ENCODE measurements at regions not wholly inside any gene's neighbourhood (a gene's known extent, or its start where the extent isn't known, plus 50 kb on each side); places are given as distances from the start of the nearest gene placed in this dataset.
"Not testable (repeated sequence)": the region's sequence is repeated elsewhere in the genome, so short reads cannot be mapped to it uniquely, and the experiment has no call there.

DNA sequence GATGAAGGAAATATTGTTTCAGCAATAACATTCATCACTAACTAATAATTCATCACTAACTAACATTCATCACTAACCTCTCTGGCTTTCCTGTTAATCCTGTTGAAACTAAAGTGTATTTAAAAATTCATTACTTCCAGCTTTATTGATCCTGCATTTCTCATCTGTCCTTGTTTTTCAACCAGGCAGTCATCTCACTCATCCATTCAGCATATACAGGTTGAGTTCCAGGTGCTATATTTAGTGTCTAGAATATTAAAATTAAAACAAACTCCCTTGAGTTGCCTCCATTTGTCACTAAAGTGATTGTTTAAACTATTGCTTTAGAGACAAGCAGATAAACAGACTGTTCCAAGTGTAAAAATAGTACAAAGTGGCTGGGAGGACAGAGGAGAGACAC is 58.1 kb downstream of the ATXN7L3B start:
- DNase-seq (ENCODE audit: low spot score): no peak

DNA sequence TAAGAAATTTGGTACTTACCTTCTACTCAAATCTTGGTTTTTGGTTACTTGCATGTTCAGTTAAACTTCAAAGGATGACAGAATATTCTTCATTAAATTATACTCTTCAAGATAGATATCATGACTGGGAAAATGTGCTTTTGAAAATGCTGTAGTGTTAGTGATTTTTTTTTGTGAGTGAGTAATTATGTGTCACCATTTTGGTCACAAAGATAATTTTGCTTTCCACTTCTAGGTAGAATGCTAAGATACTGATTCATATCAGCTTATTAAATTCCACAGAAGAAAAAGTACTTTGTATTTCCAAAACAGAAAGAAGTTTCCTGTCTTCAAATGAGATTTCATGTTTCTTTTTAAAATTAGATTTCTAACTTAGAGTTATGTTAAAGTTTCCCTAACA is 61.2 kb downstream of the ATXN7L3B start:
- DNase-seq (ENCODE audit: low spot score): no peak

DNA sequence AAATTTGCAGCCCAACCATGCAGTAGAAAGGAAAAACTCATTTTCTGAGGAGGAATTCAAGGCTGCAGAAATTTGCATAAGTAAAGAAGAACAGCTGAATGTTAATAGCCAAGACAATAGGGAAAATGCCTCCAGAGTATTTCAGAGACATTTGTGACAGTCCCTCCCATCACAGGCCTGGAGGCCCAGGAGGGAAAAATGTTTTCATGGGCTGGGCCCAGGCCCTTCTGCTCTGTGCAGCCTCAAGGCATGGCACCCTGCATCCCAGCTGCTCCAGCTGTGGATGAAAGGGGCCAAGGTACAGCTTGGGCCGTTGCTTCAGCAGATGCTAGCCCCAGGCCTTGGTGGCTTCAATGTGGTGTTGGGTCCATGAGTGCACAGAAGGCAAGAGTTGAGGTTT is 62.3 kb downstream of the ATXN7L3B start:
- DNase-seq (ENCODE audit: low spot score): no peak

DNA sequence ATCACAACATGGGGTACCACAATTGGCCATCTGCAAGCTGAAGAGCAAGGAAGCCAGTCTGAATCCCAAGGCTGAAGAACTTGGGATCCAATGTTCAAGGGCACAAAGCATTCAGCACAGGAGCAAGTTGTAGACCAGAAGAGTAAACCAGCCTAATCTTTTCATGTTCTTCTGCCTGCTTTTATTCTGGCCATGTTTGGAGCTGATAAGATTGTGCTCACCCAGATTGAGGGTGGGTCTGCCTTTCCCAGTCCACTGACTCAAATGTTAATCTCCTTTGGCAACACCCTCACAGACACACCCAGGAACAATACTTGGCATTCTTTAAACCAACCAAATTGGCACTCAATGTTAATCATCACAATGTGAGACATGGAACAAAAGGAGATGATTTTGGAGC is 63.2 kb downstream of the ATXN7L3B start:
- DNase-seq (ENCODE audit: low spot score): not testable (repeated sequence)

DNA sequence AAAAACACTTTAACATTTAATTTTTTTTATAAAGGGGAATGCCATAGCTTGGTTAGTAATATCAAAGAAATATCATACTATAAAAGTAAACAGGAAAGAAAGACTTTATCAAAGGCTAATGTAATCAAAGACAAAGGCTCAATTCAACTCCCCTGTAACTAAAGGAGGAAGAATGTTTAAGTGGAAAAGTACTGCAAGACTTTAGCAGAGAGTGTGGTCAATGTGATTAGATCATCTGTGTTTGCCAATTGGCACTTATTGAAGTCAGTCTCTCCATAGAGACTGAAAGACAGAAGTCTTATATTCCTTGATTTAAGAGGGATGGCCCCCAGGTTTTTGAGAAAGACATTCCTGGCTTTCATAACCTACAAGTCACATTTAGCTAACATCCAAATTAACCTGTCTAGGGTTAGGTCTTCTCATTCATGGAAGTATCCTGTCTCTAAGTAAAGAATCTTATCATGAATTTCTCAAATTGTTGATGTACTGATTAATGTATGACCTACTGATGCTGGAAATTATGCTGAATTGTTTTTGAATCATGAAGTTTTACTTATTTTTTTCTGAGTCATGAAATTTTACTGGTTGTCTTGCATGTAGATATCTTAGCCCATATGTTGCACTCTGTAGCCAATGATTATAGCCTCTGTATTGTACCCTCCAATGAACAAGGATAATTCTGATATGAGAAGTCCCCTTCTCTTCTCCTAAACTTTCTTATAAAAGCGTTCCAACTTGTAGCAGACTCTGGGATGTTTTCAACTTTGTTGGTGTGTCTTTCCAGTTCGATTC is 65.4 kb downstream of the ATXN7L3B start:
- no peak for DNase-seq (ENCODE audit: low spot score)

DNA sequence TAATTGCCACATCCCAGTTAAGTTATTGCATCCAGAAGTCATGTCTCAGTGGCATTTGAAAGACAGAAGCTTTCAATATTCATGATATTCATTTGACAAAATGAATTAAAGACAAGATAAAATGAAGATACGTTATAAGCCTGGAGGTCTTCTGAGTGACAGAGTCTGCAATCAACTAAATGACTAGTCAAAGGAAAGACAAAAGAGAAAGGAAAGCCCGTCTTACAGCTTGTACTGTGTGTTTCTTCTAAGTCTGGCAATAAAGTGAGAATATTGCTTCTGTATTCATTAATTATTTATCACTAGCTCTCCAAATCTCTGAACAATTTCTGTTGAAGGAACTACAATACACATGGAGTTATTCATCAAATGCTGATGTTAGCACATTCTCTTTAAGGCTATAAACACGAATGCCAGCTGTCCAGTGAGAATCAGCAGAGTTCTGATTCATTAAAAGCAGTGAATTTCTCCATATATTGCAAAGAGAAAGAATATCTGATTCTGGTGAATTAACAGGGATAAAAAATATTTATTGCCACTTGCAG is 70.7 kb downstream of the ATXN7L3B start:
- no peak for DNase-seq (ENCODE audit: low spot score)

DNA sequence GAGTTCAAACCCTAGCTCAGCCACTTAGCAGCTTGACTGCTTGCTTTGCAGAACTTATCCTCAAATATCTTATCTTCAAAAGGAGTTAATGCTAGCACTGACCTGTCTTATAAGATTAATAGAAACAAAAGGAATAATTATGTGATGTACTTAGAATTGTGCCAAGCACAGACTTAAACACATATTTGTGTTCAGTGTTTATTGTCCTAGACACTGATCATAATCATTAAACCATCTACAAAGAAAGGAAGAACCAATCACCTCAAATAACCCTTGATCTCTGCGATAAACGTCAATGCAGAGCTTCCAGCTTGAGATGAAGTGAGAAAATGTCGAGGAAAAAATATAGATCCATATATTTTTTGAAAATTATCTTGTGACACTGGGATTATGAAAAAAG is 73.1 kb downstream of the ATXN7L3B start:
- DNase-seq (ENCODE audit: low spot score): no peak

DNA sequence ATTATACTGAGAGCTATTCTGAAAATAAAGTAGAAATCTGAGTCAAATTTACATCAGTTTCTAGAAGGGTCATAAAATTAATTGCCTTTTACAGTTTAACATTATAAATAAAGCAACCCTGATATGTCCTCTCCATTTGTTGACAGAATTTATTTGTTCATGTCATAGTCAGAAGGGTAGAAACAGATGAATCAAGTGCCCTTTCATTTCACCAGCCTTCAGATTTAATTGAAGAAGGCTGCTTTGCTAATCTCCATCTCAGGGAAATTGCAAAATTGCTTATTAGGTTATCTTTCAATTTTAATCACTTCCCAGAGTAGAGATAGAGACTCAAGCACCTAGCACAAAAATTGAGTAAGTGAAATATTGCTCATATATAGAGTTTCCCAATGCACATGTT is 76.8 kb downstream of the ATXN7L3B start:
- no peak for DNase-seq (ENCODE audit: low spot score)

DNA sequence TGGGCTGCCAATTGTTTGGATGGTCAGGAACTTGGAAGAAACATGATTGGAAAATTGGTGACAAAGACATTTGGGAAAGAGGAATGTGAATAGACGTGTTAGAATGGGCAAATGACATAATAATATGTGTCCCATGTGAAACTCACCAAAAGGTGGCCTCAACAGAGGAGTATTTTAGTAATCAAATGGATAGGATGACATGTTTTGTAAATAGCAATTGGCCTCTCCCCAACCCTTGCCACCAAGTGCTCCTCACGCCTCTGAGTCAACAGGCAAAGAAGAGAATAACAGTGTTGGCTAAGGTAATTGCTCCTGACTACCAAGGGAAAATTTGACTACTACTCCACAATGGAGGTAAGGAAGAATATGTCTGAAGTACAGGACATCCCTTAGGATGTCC is 81.4 kb downstream of the ATXN7L3B start:
- no peak for DNase-seq (ENCODE audit: low spot score)

DNA sequence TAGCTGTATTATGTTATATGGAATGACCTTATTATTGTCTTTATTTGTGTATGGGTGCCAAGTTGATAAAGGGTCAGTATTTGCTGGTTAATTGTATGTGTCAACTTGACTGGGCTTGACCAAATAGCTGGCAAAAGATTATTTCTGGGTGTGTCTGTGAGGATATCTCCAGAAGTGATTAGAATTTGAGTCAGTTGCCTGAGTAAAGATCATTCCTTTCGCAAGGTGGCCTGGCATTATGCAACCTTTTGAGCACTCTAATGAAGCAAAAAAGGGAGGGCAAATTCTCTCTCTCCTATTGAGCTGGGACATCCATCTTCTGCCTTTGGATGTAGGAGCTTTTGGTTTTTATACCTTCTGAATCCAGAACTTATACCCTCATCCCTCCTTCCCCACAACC is 82.2 kb downstream of the ATXN7L3B start:
- no peak for DNase-seq (ENCODE audit: low spot score)

DNA sequence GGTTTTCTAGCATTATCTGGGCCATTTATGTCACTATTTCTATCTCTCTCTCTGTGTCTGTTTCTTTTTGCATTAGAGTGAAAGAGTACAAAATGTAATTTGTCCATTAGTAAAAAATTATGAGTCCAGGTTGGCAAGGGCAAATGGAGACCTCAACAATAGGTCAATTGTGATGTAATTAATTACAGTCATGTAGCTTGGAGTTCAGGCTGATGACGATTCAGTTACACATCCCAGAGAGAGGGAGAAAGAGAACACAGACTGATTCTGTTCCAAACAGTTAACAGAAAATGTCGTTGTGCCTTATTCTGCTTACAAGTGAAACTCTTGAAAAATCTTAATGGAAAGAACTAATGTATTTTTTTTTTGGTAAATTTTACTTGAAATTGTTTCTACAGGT is 83.3 kb downstream of the ATXN7L3B start:
- peak; percentile 42 for DNase-seq (ENCODE audit: low spot score)

DNA sequence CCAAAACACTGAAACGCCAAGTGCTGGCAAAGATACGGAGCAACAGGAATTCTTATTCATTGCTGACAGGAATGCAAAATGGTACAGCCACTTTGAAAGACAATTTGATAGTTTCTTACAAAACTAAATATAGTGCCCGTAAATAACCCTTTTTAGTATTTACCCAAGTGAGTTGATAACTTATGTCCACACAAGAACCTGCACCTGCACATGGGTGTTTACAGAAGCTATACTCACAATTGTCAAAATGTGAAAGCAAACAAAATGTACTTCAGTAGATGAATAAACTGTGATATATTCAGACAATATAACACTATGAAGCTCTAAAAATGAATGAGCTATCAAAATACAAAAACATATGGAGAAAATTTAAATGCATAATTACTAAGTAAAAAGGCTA is 86.6 kb downstream of the ATXN7L3B start:
- no peak for DNase-seq (ENCODE audit: low spot score)

DNA sequence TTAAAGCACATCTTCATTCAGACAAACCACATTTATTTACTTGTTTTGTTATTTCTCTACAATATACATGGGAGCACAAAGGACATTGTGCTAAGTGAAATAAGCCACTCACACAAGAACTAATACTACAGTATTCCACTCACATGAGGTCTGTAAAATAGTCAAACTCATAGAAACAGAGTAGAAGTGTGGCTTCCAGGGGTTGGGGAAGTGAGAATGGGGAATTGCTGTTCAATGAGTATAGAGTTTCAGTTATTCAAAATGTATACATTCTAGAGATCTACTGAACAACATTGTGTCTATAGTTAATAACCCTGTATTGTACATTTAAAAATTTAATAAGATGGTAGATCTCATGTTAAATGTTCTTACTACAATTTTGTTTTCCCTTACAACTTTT is 88.8 kb downstream of the ATXN7L3B start:
- DNase-seq (ENCODE audit: low spot score): no peak

DNA sequence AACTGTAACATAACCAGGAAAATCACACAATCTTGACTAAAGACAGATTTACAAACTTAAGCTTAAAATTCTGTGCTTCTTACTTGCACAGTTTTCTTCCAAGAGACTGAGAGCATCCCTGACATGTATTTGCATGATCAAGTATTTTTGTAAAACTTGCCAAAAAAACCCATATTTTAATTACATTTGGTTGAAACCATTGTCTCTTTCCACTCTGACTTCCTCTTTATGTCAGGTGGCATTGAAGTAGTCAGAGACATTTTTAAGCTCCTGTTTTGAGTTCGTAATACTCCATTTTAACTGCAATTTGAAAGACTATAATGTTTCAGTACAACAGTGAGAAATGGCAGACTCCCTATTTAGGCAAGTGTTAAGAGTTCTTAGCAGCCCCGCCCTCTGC is 103.6 kb downstream of the ATXN7L3B start:
- DNase-seq (ENCODE audit: low spot score): no peak

DNA sequence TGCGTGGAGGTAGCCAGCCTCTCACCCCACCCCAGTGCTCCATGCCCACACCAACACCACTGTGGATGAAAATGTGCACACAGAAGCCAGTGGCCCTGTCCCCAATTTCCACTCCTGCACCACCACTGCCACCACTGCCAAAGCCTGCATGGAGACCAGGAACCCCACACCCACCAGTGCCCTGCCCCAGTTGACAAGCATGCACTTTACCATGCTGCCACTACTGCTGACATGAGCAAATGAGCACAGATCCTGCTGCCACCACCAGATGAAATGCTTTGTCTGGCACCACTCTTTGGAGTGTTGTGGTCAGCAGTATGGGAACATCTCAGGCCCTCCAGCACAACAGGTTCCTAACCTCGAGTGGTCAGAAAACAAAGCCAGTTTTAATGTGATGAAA is 104.1 kb downstream of the ATXN7L3B start:
- no peak for DNase-seq (ENCODE audit: low spot score)

DNA sequence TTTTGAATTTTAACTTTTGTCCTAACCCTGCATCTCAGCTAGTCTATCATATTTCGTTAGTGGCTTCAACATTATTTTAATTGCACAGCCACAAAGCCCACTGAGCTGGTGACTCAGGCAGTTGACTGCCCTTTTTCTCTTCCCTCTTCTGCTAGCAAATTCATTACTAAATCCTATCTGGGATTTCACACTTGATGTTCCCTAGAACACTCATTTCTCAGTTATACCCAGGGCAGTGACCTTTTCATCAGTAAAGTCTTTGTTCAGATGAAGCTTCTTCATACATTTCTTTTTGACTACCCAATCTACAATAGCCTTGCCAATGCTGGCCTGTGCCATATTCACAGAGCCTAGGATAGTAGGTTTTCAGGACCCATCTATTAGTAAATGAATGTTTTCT is 107.0 kb downstream of the ATXN7L3B start:
- no peak for DNase-seq (ENCODE audit: low spot score)

DNA sequence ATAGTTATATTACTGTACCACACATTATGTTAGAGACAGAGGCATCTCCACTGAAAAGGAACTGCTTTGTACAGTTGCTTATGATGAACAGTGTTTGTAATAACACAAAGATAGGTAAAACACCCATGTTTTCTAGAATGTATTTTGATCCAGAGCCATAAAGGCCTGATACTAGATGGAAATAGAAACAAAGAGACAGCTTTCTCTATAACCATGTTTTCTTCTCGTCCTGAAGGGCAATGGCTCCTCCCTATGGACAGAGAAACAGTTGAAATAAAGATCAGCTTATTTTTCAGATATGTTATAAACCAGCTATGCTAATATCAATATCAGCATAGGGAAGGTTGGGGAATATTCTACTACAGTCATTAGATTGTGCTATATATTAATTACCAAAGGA is 109.2 kb downstream of the ATXN7L3B start:
- peak; percentile 74 for DNase-seq (ENCODE audit: low spot score)

DNA sequence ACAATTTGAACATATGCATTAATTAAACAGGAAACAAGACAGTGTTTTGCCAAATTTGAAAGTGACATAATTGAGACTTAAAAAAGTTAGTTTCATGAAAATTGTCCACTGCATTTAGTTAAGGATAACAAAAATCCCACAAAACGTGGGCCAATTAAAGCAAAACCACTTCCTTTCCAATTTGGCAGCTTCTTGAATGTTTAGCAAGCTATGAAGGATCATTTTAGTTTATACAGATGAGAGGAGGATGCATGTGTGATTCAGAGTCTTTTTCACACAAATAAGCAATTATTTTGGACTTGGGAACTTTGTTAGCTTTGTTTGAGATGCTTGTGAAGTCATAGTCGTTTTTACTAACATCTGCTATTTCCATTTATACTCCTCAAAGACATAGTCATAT is 109.6 kb downstream of the ATXN7L3B start:
- no peak for DNase-seq (ENCODE audit: low spot score)

DNA sequence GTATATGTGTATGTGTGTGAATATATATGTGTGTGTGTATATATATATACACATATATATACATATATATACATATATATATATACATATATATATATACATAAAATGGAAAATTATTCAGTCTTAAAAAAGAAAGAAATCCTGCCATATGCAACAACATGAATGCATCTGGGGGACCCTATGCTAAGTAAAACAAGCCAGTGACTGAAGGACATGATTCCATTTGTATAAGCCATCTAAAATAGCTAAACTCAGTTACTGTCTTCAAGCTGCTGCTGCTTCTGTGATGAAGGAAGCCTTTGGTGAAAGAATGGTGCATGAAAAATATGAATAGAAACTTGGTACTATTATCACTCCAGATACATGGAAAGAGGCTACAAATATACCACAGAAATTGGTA is 118.6 kb downstream of the ATXN7L3B start:
- DNase-seq (ENCODE audit: low spot score): no peak

DNA sequence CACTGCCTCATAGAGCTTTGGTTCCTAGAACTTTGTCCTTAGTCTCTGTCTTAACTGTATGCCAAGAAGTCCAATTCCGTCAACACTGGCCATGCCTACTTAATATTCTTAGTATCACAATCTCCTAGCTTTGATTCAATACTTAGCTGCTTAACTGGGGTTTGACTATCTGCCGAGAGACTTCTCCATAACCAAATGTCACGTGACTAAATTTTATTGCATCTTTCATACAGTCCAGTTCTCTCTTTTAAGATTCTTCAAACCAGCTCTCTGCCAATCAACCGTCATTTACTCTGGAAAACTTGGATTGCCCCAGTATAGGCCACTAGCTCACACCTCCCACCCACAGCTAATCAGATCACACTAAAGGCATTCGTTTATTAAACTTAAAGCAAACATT is 122.8 kb downstream of the ATXN7L3B start:
- no peak for DNase-seq (ENCODE audit: low spot score)

DNA sequence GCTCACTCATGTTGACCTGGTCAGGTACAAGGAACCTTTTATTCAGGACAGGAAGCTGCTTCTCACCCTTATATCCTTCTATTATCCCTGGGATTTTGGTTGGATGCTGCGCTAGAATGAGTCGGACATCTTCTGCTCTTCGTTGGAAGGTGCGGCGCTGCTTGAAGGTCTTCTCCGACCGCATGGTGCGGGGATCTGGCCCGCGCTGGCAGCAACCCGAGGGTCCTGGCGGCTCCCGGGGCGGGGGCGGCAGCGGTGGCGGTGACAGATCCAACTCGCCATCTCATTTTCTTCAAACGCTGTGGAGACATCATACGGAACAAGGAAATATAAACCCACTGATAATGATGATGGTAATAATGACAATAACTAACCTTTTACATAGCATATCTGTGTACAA is 126.3 kb downstream of the ATXN7L3B start:
- DNase-seq (ENCODE audit: low spot score): no peak

DNA sequence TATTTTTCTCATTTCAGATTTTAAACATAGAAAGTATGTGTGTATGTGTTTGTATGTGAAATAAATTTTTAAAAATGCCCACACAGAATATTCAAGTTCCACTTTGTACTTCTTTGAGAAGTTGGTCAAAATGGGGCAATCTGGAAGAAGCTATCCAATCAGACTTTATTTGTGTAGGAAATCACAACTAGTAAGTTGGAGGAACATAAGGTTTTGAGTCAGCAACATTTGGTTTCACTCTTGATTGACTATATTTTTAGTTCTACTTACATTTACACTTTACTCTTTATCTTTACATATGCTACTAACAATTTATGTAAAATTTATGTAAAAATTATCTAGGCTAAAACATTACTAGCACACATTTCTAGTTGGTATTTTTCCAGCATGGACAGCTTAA is 128.1 kb downstream of the ATXN7L3B start:
- DNase-seq (ENCODE audit: low spot score): no peak

DNA sequence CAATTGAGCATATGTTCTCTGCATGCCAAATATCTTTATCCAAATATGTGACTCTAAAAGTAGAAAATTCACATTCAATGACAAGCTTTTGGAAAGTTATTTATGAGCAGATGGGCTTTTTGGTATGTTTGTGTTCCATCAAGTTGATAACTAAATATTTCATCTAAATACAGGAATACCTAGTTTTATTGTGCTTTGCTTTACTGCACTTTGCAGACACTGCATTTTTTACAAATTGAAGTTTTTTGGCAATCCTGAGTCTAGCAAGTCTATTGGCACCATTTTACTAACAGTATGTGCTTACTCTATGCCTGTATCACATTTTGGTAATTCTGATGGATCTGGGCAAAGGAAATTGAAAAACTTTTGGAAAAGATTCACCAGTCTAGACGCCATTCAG is 133.8 kb downstream of the ATXN7L3B start:
- no peak for DNase-seq (ENCODE audit: low spot score)

DNA sequence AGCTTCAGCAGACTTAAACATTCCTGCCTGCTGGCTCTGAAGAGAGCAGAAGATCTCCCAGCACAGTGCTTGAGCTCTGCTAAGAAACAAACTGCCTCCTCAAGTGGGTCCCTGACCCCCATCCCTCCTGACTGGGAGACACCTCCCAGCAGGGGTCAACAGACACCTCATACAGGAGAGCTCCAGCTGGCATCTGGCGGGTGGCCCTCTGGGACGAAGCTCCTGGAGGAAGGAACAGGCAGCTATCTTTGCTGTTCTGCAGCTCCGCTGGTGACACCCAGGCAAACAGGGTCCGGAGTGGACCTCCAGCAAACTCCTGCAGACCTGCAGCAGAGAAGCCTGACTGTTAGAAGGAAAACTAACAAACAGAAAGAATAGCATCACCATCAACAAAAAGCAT is 139.3 kb downstream of the ATXN7L3B start:
- DNase-seq (ENCODE audit: low spot score): not testable (repeated sequence)

Data from pons (tissue), 1 donor.